ENCODE measurements at regions not wholly inside any gene's neighbourhood (a gene's known extent, or its start where the extent isn't known, plus 50 kb on each side); places are given as distances from the start of the nearest gene placed in this dataset.

- no peaks in the 10 kb centered on the region for H3K27me3 ChIP-seq (replicated peaks; ENCODE audit: insufficient read depth)
- no peak overlapping the region for H3K27ac ChIP-seq
- 62% methylated on average over 2 of the region's 2 CpGs for WGBS
- H3K4me1 ChIP-seq (replicated peaks), result no peaks in the 10 kb centered on the region
- no peaks in the 10 kb centered on the region for H3K9me3 ChIP-seq
- no peak for DNase-seq (ENCODE audit: low spot score)
- no peak overlapping the region for H3K4me3 ChIP-seq
- intact Hi-C loops (cut with DNase I), result no loop called here
- TF ChIP-seq POLR2AphosphoS5 (IDR thresholded peaks at IDR 0.05) (no peak), POLR2A (IDR thresholded peaks at IDR 0.05) (no peak), CTCF (IDR thresholded peaks at IDR 0.05) (no peak)
- H3K36me3 ChIP-seq, result no peaks in the 10 kb centered on the region
Measured at GRCh38 chr4:146998157-146998556, 52.5 kb upstream of the TTC29 start.

DNA sequence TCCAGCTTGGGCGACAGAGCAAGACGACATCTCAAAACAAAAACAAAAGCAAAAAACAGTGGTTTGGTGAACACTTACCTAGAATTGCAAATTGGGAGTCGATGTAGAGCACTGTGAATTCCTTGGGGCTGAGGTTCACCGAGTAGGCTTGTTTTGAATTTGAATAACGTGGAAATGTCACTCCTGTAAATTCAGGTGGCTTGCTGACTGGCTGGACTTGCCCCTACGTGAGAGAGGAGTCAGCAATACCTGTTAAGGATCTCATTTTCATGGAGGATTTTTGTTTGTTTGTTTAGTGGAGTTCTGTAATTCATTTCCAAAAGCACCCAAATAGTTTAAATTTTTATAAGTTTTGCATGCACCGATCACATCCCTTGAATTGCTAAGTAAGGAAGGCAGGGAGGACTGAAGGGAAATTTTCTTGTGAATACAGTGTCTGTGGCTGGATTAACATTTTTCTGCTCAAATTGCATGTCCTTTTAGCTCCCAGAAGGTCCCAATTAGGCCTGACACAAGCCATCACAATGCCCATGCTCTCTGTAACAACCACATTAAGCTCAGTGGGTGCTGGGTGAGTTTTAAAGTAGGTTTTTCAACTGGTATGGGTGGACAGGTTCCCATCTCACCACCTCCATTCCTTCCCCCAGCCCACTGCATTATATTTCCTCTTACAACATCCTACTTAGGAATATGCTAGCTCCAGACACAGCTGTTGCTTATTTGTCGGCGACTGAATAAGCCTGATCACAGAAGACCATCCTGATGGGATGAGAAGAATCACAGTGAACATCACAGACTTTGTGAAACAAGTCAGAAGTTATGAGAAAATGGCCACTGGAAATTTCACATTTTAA, 58.5 kb upstream of the TTC29 start:
- intact Hi-C loops (cut with DNase I), result no loop called here
- no peak for DNase-seq (ENCODE audit: low spot score)
- Histone ChIP-seq H3K9me3 (no peaks in the 10 kb centered on the region), H3K27me3 (replicated peaks; ENCODE audit: insufficient read depth) (no peaks in the 10 kb centered on the region), H3K4me3 (no peak overlapping the region), H3K36me3 (no peaks in the 10 kb centered on the region), H3K27ac (no peak overlapping the region), H3K4me1 (replicated peaks) (no peaks in the 10 kb centered on the region)
- TF ChIP-seq POLR2AphosphoS5 (IDR thresholded peaks at IDR 0.05) (no peak), POLR2A (IDR thresholded peaks at IDR 0.05) (no peak), CTCF (IDR thresholded peaks at IDR 0.05) (no peak)
- 79% methylated on average over 9 of the region's 9 CpGs for WGBS

DNA sequence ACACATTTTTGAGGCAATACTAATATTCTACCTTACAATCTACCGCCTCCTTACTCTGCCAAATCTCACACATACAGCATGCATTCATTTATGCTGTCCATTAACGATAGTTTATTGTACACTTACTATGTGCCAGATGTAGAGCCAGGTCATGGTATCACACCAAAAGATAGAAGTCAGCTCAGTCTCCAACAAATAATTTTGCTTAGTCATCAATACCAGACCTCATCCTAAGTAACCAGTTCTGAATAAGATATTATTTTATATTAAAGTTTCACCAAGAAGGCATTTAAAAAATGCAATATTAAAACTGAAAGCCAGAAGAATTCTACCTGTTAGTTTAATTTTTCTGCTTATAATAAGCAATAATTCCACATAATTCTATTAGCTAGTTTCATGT, 60.6 kb upstream of the TTC29 start:
- Histone ChIP-seq H3K9me3 (no peaks in the 10 kb centered on the region), H3K27me3 (replicated peaks; ENCODE audit: insufficient read depth) (no peaks in the 10 kb centered on the region), H3K4me1 (replicated peaks) (no peaks in the 10 kb centered on the region), H3K4me3 (no peak overlapping the region), H3K36me3 (no peaks in the 10 kb centered on the region), H3K27ac (no peak overlapping the region)
- DNase-seq (ENCODE audit: low spot score), result no peak
- 93% methylated on average over 2 of the region's 2 CpGs for WGBS
- TF ChIP-seq POLR2AphosphoS5 (IDR thresholded peaks at IDR 0.05) (no peak), CTCF (IDR thresholded peaks at IDR 0.05) (no peak), POLR2A (IDR thresholded peaks at IDR 0.05) (no peak)
- intact Hi-C loops (cut with DNase I), result no loop called here

DNA sequence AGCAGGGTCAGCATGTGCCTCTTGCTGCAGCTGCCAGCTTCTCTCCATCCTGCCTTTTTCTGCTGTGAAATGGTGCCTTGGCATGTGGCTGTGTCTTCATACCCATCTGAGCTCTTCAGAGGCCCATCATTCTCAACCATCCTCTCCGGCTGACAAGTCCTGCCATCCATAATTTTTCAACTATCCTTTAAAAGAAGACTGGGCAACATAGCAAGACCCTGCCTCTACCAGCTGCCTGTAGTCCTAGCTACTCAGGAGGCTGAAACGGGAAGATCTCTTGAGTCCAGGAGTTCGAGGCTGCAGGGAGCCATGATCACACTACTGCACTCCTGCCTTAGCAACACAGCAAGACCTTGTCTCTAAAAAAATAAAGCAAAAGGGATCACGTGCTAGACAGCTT, 64.2 kb upstream of the TTC29 start:
- intact Hi-C loops (cut with DNase I), result no loop called here
- Histone ChIP-seq H3K4me3 (no peak overlapping the region), H3K9me3 (no peaks in the 10 kb centered on the region), H3K27ac (no peak overlapping the region), H3K36me3 (no peaks in the 10 kb centered on the region), H3K4me1 (replicated peaks) (no peaks in the 10 kb centered on the region), H3K27me3 (replicated peaks; ENCODE audit: insufficient read depth) (no peaks in the 10 kb centered on the region)
- DNase-seq (ENCODE audit: low spot score), result no peak
- WGBS, result 88% methylated on average over 4 of the region's 4 CpGs
- no peak for TF ChIP-seq POLR2AphosphoS5 (IDR thresholded peaks at IDR 0.05)
- TF ChIP-seq CTCF (IDR thresholded peaks at IDR 0.05), result no peak
- no peak for TF ChIP-seq POLR2A (IDR thresholded peaks at IDR 0.05)

GRCh38 chr4:147011411-147011810, 65.7 kb upstream of the TTC29 start:
- 62% methylated on average over 8 of the region's 8 CpGs for WGBS
- DNase-seq (ENCODE audit: low spot score), result no peak
- intact Hi-C loops (cut with DNase I), result no loop called here
- H3K4me3 ChIP-seq, result no peak overlapping the region
- H3K4me1 ChIP-seq (replicated peaks), result no peaks in the 10 kb centered on the region
- no peaks in the 10 kb centered on the region for H3K27me3 ChIP-seq (replicated peaks; ENCODE audit: insufficient read depth)
- H3K9me3 ChIP-seq, result no peaks in the 10 kb centered on the region
- no peaks in the 10 kb centered on the region for H3K36me3 ChIP-seq
- TF ChIP-seq POLR2AphosphoS5 (IDR thresholded peaks at IDR 0.05) (no peak), CTCF (IDR thresholded peaks at IDR 0.05) (no peak), POLR2A (IDR thresholded peaks at IDR 0.05) (no peak)
- no peak overlapping the region for H3K27ac ChIP-seq

Data from prostate gland (tissue), 2 donors.